ENCODE measurements at regions not wholly inside any gene's neighbourhood (a gene's known extent, or its start where the extent isn't known, plus 50 kb on each side); places are given as distances from the start of the nearest gene placed in this dataset.

GRCh38 chr13:80201694-80202468 lies 139.0 kb downstream of the SPRY2 start:
- no peak for TF ChIP-seq POLR2AphosphoS5 (IDR thresholded peaks at IDR 0.05)
- no peak for TF ChIP-seq EP300 (IDR thresholded peaks at IDR 0.05)
- no peak for TF ChIP-seq POLR2A (IDR thresholded peaks at IDR 0.05)
